DOHH2 (cell line): ENCODE measurements at regions not wholly inside any gene's neighbourhood (a gene's known extent, or its start where the extent isn't known, plus 50 kb on each side); places are given as distances from the start of the nearest gene placed in this dataset.

Experiments
- H3F3A ChIP-seq: fragments of 200-600 bp; sonication (generic), shearing (Covaris generic); 2 replicates; pipeline ENCODE4 v1.6.0; 2016; ENCODE audit warnings: antibody characterized with exemption, mild to moderate bottlenecking; ENCODE audit not compliant: control insufficient read depth, insufficient read depth
- H3K27ac ChIP-seq: fragments of 200-600 bp; sonication (generic); 2 replicates; pipeline ENCODE4 v1.5.1; 2014; ENCODE audit warnings: low read depth, mild to moderate bottlenecking, low read length, moderate library complexity
- H3K27me3 ChIP-seq: fragments of 200-600 bp; sonication (generic); 2 replicates; pipeline ENCODE4 v1.6.1; 2014; ENCODE audit warnings: mild to moderate bottlenecking, low read length, mixed read lengths; ENCODE audit not compliant: control insufficient read depth
- H3K36me3 ChIP-seq: fragments of 200-600 bp; sonication (generic); 2 replicates; pipeline ENCODE4 v1.6.1; 2014; ENCODE audit warnings: mild to moderate bottlenecking, low read length, moderate library complexity, mixed read lengths; ENCODE audit not compliant: control insufficient read depth
- H3K4me1 ChIP-seq: fragments of 200-600 bp; sonication (generic); 2 replicates; pipeline ENCODE4 v1.6.1; 2014; ENCODE audit warnings: mild to moderate bottlenecking, low read length, mixed read lengths; ENCODE audit not compliant: control insufficient read depth
- H3K4me2 ChIP-seq: fragments of 200-600 bp; sonication (generic); 2 replicates; pipeline ENCODE4 v1.6.0; 2014; ENCODE audit warnings: mild to moderate bottlenecking, low read length, moderate library complexity
- H3K4me3 ChIP-seq: fragments of 200-600 bp; sonication (generic); 2 replicates; pipeline ENCODE4 v1.5.1; 2014; ENCODE audit warnings: mild to moderate bottlenecking, low read length, mixed read lengths
- H3K79me2 ChIP-seq: fragments of 200-600 bp; sonication (generic); 2 replicates; pipeline ENCODE4 v1.6.1; 2014; ENCODE audit warnings: mild to moderate bottlenecking, low read length, mixed read lengths; ENCODE audit not compliant: control insufficient read depth
- H3K9me2 ChIP-seq: fragments of 200-600 bp; sonication (generic); replicated peaks from 2 replicates; pipeline ENCODE4 v1.6.1; 2014; ENCODE audit warnings: mild to moderate bottlenecking, low read length, mixed read lengths; ENCODE audit not compliant: control insufficient read depth
- H3K9me3 ChIP-seq: fragments of 200-600 bp; sonication (generic); 2 replicates; pipeline ENCODE4 v1.6.1; 2014; ENCODE audit warnings: antibody characterized with exemption, low read length, mixed read lengths; ENCODE audit not compliant: control insufficient read depth, insufficient read depth
- H4K20me1 ChIP-seq: fragments of 200-600 bp; sonication (generic); 2 replicates; pipeline ENCODE4 v1.6.0; 2014; ENCODE audit warnings: low read depth, mild to moderate bottlenecking, antibody characterized with exemption, low read length, moderate library complexity; ENCODE audit not compliant: control insufficient read depth, insufficient read depth
- EZH2phosphoT487 ChIP-seq: fragments of 200-600 bp; sonication (generic); IDR thresholded peaks from 2 replicates; pipeline ENCODE4 v1.6.1; 2017; ENCODE audit warnings: borderline replicate concordance, mild to moderate bottlenecking, antibody characterized with exemption, low read length, moderate library complexity, mixed read lengths
- TF ChIP-seq, protein P1 (sequence below): fragments of 200-600 bp; sonication (generic); IDR thresholded peaks from one replicate; pipeline ENCODE4 v1.5.1; 2014; ENCODE audit warnings: antibody characterized with exemption, mild to moderate bottlenecking, low read depth, low read length; ENCODE audit not compliant: poor library complexity, severe bottlenecking

DNA sequence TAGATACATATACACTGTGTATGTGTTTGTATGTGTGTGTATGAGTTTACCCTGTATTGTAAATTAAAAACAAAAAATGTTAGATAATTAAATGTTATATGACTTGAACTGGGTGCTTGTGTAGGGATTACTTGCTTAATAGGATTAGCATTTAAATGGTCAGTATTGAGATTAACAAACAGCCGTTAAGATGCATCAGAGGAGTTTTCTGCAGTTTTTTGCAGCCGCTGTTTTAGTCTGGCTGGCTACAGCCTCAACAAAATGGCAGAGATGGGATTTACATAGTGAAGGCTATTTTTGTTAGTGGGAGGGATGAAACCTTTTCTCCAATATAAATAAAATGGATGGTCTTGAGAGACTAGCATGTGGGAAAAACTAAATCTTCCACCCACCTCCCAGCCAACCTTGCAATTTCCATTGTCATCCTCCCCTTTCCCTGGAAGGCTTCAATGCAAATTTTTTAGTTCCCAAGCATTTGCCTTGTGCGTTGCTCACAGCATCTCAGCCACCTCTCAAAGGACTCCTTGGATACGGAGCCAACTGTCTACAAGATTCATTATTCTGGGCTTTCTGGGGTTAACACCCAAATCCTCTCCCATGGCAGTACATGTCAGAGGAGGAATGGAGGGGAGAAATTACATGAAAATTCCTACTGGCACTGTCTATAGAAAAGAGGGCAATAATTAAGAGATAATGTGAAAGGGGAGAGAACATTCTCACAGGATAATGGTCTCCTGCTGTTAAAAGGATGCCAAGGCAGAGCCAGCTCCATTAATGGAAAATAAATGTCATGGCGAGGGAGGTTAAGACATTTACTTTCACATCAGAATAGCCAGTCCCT is 351.9 kb downstream of the CDH2 start:
- H3K4me3 ChIP-seq = no peak overlapping the region

DNA sequence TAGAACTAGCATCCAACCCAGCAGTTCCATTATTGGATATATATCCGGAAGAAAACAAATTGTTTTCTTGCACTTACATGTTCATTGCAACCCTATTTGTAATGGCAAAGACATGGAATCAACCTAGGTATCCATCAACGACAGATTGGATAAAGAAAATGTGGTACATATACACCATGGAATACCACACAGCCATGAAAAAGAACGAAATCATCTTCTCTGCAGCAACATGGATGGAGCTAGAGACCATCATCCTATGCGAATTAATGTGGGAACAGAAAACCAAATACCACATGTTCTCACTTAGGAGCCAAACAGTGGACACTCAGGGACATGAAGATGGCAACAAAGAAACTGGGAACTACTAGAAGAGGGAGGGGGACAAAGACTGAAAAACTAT is 352.7 kb downstream of the CDH2 start:
- Histone ChIP-seq H3F3A (no peaks in the 10 kb centered on the region), H3K4me1 (no peaks in the 10 kb centered on the region), H3K9me2 (no peaks in the 10 kb centered on the region), H3K27ac (no peak overlapping the region), H3K4me2 (no peak overlapping the region), H3K27me3 (no peaks in the 10 kb centered on the region), H3K36me3 (no peaks in the 10 kb centered on the region), H3K9me3 (no peaks in the 10 kb centered on the region; the same call in 1 of the 2 replicates), H3K79me2 (no peaks in the 10 kb centered on the region), H4K20me1 (no peaks in the 10 kb centered on the region), H3K4me3 (no peak overlapping the region)
- TF ChIP-seq, protein P1, sequence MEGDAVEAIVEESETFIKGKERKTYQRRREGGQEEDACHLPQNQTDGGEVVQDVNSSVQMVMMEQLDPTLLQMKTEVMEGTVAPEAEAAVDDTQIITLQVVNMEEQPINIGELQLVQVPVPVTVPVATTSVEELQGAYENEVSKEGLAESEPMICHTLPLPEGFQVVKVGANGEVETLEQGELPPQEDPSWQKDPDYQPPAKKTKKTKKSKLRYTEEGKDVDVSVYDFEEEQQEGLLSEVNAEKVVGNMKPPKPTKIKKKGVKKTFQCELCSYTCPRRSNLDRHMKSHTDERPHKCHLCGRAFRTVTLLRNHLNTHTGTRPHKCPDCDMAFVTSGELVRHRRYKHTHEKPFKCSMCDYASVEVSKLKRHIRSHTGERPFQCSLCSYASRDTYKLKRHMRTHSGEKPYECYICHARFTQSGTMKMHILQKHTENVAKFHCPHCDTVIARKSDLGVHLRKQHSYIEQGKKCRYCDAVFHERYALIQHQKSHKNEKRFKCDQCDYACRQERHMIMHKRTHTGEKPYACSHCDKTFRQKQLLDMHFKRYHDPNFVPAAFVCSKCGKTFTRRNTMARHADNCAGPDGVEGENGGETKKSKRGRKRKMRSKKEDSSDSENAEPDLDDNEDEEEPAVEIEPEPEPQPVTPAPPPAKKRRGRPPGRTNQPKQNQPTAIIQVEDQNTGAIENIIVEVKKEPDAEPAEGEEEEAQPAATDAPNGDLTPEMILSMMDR = no peak
- no peak for TF ChIP-seq EZH2phosphoT487

More for the DNA sequence above, 351.9 kb downstream of the CDH2 start:
- Histone ChIP-seq H3K27me3 (no peaks in the 10 kb centered on the region), H3K9me3 (no peaks in the 10 kb centered on the region; the same call in 1 of the 2 replicates), H3F3A (no peaks in the 10 kb centered on the region), H3K27ac (no peak overlapping the region), H4K20me1 (no peaks in the 10 kb centered on the region), H3K36me3 (no peaks in the 10 kb centered on the region), H3K4me1 (no peaks in the 10 kb centered on the region), H3K9me2 (no peaks in the 10 kb centered on the region), H3K79me2 (no peaks in the 10 kb centered on the region), H3K4me2 (no peak overlapping the region)
- no peak for TF ChIP-seq EZH2phosphoT487
- TF ChIP-seq, protein P1 = no peak

DNA sequence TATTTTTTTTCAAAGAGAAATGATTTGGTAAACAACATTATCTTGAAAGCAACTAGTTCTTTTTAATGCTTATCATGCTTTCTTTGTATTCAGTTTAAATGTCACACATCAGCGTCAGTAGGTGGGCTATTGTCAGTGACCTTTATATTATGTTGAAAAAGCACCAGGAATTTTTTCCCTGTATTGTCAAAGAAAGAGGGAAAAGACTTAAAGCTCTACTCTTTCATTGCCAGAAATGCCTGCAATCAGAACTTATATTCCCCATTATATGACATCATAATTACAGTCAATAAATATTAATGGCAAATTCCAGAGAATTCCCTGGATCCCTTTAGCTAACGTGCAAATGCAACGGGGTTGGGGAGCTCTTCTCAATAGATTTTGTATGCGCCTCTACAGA is 353.9 kb downstream of the CDH2 start:
- no peaks in the 10 kb centered on the region for H4K20me1 ChIP-seq
- TF ChIP-seq, protein P1 = no peak
- TF ChIP-seq EZH2phosphoT487 = no peak
- no peaks in the 10 kb centered on the region for H3K36me3 ChIP-seq
- H3K27ac ChIP-seq = no peak overlapping the region
- no peaks in the 10 kb centered on the region for H3K4me1 ChIP-seq
- H3F3A ChIP-seq = no peaks in the 10 kb centered on the region
- no peaks in the 10 kb centered on the region for H3K9me2 ChIP-seq
- no peaks in the 10 kb centered on the region; the same call in 1 of the 2 replicates for H3K9me3 ChIP-seq
- no peak overlapping the region for H3K4me2 ChIP-seq
- no peak overlapping the region for H3K4me3 ChIP-seq
- no peaks in the 10 kb centered on the region for H3K79me2 ChIP-seq
- no peaks in the 10 kb centered on the region for H3K27me3 ChIP-seq
